Left lung (tissue), 4 donors: ENCODE measurements at regions not wholly inside any gene's neighbourhood (a gene's known extent, or its start where the extent isn't known, plus 50 kb on each side); places are given as distances from the start of the nearest gene placed in this dataset.

Experiments used
- ATAC-seq: fragments of 200-7000 bp; cut with Tn5 transposase; one replicate; pipeline ENCODE4 v1.9.1; 2020; ENCODE audit warnings: moderate library complexity
- DNase-seq, 4 donors: peaks; one replicate each; pipeline ENCODE4 v3.0.0-alpha.2; 2013 to 2020
- H3K27ac ChIP-seq, 2 donors: fragments of 200-600 bp; sonication (generic) in 1 of 2; one replicate each; pipeline versions ENCODE4 v1.5.0 to v1.8.0; 2020 to 2021
- H3K27me3 ChIP-seq, 2 donors: fragments of 200-600 bp; sonication (generic) in 1 of 2; one replicate each; pipeline versions ENCODE4 v1.5.0 to v1.8.0; 2020 to 2021
- H3K36me3 ChIP-seq, 2 donors: fragments of 200-600 bp; sonication (generic) in 1 of 2; one replicate each; pipeline versions ENCODE4 v1.5.0 to v1.8.0; 2020 to 2021
- H3K4me1 ChIP-seq, 2 donors: fragments of 200-600 bp; one replicate each; pipeline ENCODE4 v1.8.0; 2021
- H3K4me3 ChIP-seq, 2 donors: fragments of 200-600 bp; sonication (generic) in 1 of 2; one replicate each; pipeline versions ENCODE4 v1.5.0 to v1.8.0; 2020 to 2021; ENCODE audit warnings: mild to moderate bottlenecking in 1 of 2
- H3K9me3 ChIP-seq, 2 donors: fragments of 200-600 bp; sonication (generic) in 1 of 2; one replicate each; pipeline versions ENCODE4 v1.5.0 to v1.8.0; 2020 to 2021
- CTCF ChIP-seq, 2 donors: fragments of 200-600 bp; sonication (generic) in 1 of 2; IDR thresholded peaks; one replicate each; pipeline versions ENCODE4 v1.5.0 to v1.8.0; 2021; ENCODE audit warnings: antibody characterized with exemption in 2 of 2
- intact Hi-C, 2 donors: fragments of 100-400 bp; cut with DNase I; formaldehyde crosslinking; loops; one replicate each; pipeline versions ENCODE4 v1.11.2 to v1.14.2; 2022
- donor health status: DM: no; HTN: yes; CAD: no.
- donor health status: DM: no; HTN: no; CAD: no.

GRCh38 chr10:33887188-33887587, 552.7 kb upstream of the NRP1 start:
- Histone ChIP-seq H3K27me3 (no peaks in the 10 kb centered on the region), H3K27ac (no peak overlapping the region), H3K36me3 (no peaks in the 10 kb centered on the region), H3K9me3 (no peaks in the 10 kb centered on the region), H3K4me1 (no peaks in the 10 kb centered on the region), H3K4me3 (no peak overlapping the region)
- intact Hi-C loops: no loop called here
- DNase-seq (no peak), ATAC-seq (no peak)
- no peak for TF ChIP-seq CTCF (IDR thresholded peaks at IDR 0.05)

- no peaks in the 10 kb centered on the region for H3K27me3 ChIP-seq
- intact Hi-C loops: no loop called here
- H3K9me3 ChIP-seq: no peaks in the 10 kb centered on the region
- H3K4me1 ChIP-seq: no peaks in the 10 kb centered on the region
- ATAC-seq: no peak
- H3K4me3 ChIP-seq: no peak overlapping the region
- no peaks in the 10 kb centered on the region for H3K36me3 ChIP-seq
- H3K27ac ChIP-seq: no peak overlapping the region
- no peak for DNase-seq
- no peak for TF ChIP-seq CTCF (IDR thresholded peaks at IDR 0.05)
Measured at GRCh38 chr10:33886299-33886698, 551.8 kb upstream of the NRP1 start.

GRCh38 chr10:33884604-33885003, 550.1 kb upstream of the NRP1 start:
- peak in 1 of 4 donors; percentile 53 for DNase-seq
- no peak for ATAC-seq
- TF ChIP-seq CTCF (IDR thresholded peaks at IDR 0.05): no peak
- no peaks in the 10 kb centered on the region for H3K4me1 ChIP-seq
- no peaks in the 10 kb centered on the region for H3K9me3 ChIP-seq
- H3K36me3 ChIP-seq: no peaks in the 10 kb centered on the region
- intact Hi-C loops: no loop called here
- H3K27ac ChIP-seq: no peak overlapping the region
- no peak overlapping the region for H3K4me3 ChIP-seq
- H3K27me3 ChIP-seq: no peaks in the 10 kb centered on the region

GRCh38 chr10:33883881-33884280, 549.4 kb upstream of the NRP1 start:
- H3K27ac ChIP-seq: no peak overlapping the region
- ATAC-seq (no peak), DNase-seq (no peak)
- no peaks in the 10 kb centered on the region for H3K27me3 ChIP-seq
- no peaks in the 10 kb centered on the region for H3K4me1 ChIP-seq
- no peaks in the 10 kb centered on the region for H3K9me3 ChIP-seq
- intact Hi-C loops: no loop called here
- TF ChIP-seq CTCF (IDR thresholded peaks at IDR 0.05): no peak
- H3K36me3 ChIP-seq: no peaks in the 10 kb centered on the region
- H3K4me3 ChIP-seq: no peak overlapping the region

- Histone ChIP-seq H3K27me3 (no peaks in the 10 kb centered on the region), H3K36me3 (no peaks in the 10 kb centered on the region), H3K4me1 (no peaks in the 10 kb centered on the region), H3K4me3 (no peak overlapping the region), H3K9me3 (no peaks in the 10 kb centered on the region), H3K27ac (no peak overlapping the region)
- DNase-seq (no peak), ATAC-seq (no peak)
- intact Hi-C loops: no loop called here
- TF ChIP-seq CTCF (IDR thresholded peaks at IDR 0.05): no peak
Measured at GRCh38 chr10:33882996-33883395, 548.5 kb upstream of the NRP1 start.
